ENCODE measurements at regions not wholly inside any gene's neighbourhood (a gene's known extent, or its start where the extent isn't known, plus 50 kb on each side); places are given as distances from the start of the nearest gene placed in this dataset.

- Histone ChIP-seq H2AFZ (no peak overlapping the region), H3K79me2 (no peaks in the 10 kb centered on the region), H3K9me2 (replicated peaks; ENCODE audit: insufficient read depth) (no peaks in the 10 kb centered on the region), H3K27ac (no peak overlapping the region), H3K9me3 (ENCODE audit: low read depth) (no peaks in the 10 kb centered on the region), H3K4me1 (ENCODE audit: insufficient read depth) (no peaks in the 10 kb centered on the region), H4K20me1 (ENCODE audit: insufficient read depth, poor library complexity, severe bottlenecking) (no peaks in the 10 kb centered on the region), H3K36me3 (replicated peaks; ENCODE audit: insufficient read depth, low read depth) (no peaks in the 10 kb centered on the region), H3K4me3 (no peak overlapping the region), H3K4me2 (no peak overlapping the region), H3K27me3 (no peaks in the 10 kb centered on the region)
- TF ChIP-seq, protein P1, sequence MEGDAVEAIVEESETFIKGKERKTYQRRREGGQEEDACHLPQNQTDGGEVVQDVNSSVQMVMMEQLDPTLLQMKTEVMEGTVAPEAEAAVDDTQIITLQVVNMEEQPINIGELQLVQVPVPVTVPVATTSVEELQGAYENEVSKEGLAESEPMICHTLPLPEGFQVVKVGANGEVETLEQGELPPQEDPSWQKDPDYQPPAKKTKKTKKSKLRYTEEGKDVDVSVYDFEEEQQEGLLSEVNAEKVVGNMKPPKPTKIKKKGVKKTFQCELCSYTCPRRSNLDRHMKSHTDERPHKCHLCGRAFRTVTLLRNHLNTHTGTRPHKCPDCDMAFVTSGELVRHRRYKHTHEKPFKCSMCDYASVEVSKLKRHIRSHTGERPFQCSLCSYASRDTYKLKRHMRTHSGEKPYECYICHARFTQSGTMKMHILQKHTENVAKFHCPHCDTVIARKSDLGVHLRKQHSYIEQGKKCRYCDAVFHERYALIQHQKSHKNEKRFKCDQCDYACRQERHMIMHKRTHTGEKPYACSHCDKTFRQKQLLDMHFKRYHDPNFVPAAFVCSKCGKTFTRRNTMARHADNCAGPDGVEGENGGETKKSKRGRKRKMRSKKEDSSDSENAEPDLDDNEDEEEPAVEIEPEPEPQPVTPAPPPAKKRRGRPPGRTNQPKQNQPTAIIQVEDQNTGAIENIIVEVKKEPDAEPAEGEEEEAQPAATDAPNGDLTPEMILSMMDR (IDR thresholded peaks at IDR 0.05; ENCODE audit: poor library complexity), result no peak
- TF ChIP-seq EZH2phosphoT487 (IDR thresholded peaks at IDR 0.05; ENCODE audit: low read depth, severe bottlenecking, unreplicated experiment), result no peak
- TF ChIP-seq EZH2 (IDR thresholded peaks at IDR 0.05; ENCODE audit: borderline replicate concordance), result no peak
- DNase-seq (ENCODE audit: low spot score), result no peak
- 84% methylated on average over 1 of the region's 1 CpG for WGBS (ENCODE audit: low lambda C conversion rate, missing lambda C conversion rate)
These were observed 537.3 kb upstream of the RPS6KA3 start for GRCh38 chrX:20803971-20804370.

DNA sequence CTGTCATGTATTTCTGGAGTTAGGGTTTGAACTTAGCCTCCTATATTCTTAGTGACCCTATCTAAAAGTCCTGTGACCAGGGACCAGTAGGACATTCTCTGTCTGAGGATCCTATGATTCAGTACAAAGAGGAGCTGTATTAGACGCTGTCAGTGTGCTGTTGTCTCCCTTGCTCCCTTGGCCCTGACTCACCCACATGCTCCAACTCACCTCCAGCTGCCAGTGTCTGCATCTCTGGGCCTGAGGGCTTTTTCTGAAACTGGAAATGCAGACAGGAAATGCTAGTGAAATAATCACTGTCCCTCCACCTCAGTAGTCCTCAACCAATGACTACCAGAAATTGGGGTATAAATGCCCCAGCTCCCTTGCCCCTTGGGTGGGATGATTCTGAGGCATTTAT lies 535.3 kb upstream of the RPS6KA3 start:
- Histone ChIP-seq H3K36me3 (replicated peaks; ENCODE audit: insufficient read depth, low read depth) (no peaks in the 10 kb centered on the region), H3K4me1 (ENCODE audit: insufficient read depth) (no peaks in the 10 kb centered on the region), H3K79me2 (no peaks in the 10 kb centered on the region), H3K4me3 (no peak overlapping the region), H3K9me2 (replicated peaks; ENCODE audit: insufficient read depth) (no peaks in the 10 kb centered on the region), H3K9me3 (ENCODE audit: low read depth) (peaks cover 3% of the 10 kb centered on the region), H3K27me3 (no peaks in the 10 kb centered on the region), H3K4me2 (no peak overlapping the region), H2AFZ (no peak overlapping the region), H3K27ac (no peak overlapping the region), H4K20me1 (ENCODE audit: insufficient read depth, poor library complexity, severe bottlenecking) (no peaks in the 10 kb centered on the region)
- no peak for DNase-seq (ENCODE audit: low spot score)
- WGBS (ENCODE audit: low lambda C conversion rate, missing lambda C conversion rate), result 59% methylated on average over 1 of the region's 1 CpG
- TF ChIP-seq EZH2phosphoT487 (IDR thresholded peaks at IDR 0.05; ENCODE audit: low read depth, severe bottlenecking, unreplicated experiment), result no peak
- TF ChIP-seq, protein P1 (IDR thresholded peaks at IDR 0.05; ENCODE audit: poor library complexity), result no peak
- TF ChIP-seq EZH2 (IDR thresholded peaks at IDR 0.05; ENCODE audit: borderline replicate concordance), result no peak

GRCh38 chrX:20796450-20796849 lies 529.7 kb upstream of the RPS6KA3 start:
- no peaks in the 10 kb centered on the region for H4K20me1 ChIP-seq (ENCODE audit: insufficient read depth, poor library complexity, severe bottlenecking)
- no peak overlapping the region for H3K4me2 ChIP-seq
- no peaks in the 10 kb centered on the region for H3K9me2 ChIP-seq (replicated peaks; ENCODE audit: insufficient read depth)
- TF ChIP-seq, protein P1 (IDR thresholded peaks at IDR 0.05; ENCODE audit: poor library complexity), result no peak
- no peak for TF ChIP-seq EZH2 (IDR thresholded peaks at IDR 0.05; ENCODE audit: borderline replicate concordance)
- no peak for TF ChIP-seq EZH2phosphoT487 (IDR thresholded peaks at IDR 0.05; ENCODE audit: low read depth, severe bottlenecking, unreplicated experiment)
- H3K27me3 ChIP-seq, result no peaks in the 10 kb centered on the region
- no peak overlapping the region for H3K4me3 ChIP-seq
- no peaks in the 10 kb centered on the region for H3K36me3 ChIP-seq (replicated peaks; ENCODE audit: insufficient read depth, low read depth)
- 83% methylated on average over 2 of the region's 2 CpGs for WGBS (ENCODE audit: low lambda C conversion rate, missing lambda C conversion rate)
- H3K4me1 ChIP-seq (ENCODE audit: insufficient read depth), result no peaks in the 10 kb centered on the region
- H2AFZ ChIP-seq, result no peak overlapping the region
- H3K27ac ChIP-seq, result no peak overlapping the region
- DNase-seq (ENCODE audit: low spot score), result no peak
- peaks cover 3% of the 10 kb centered on the region for H3K9me3 ChIP-seq (ENCODE audit: low read depth)
- no peaks in the 10 kb centered on the region for H3K79me2 ChIP-seq

- Histone ChIP-seq H3K36me3 (replicated peaks; ENCODE audit: insufficient read depth, low read depth) (no peaks in the 10 kb centered on the region), H3K27ac (peak overlapping the region; percentile 48), H2AFZ (no peak overlapping the region), H3K9me2 (replicated peaks; ENCODE audit: insufficient read depth) (no peaks in the 10 kb centered on the region), H3K4me2 (no peak overlapping the region), H3K4me1 (ENCODE audit: insufficient read depth) (no peaks in the 10 kb centered on the region), H3K9me3 (ENCODE audit: low read depth) (no peaks in the 10 kb centered on the region), H3K79me2 (no peaks in the 10 kb centered on the region), H3K27me3 (no peaks in the 10 kb centered on the region), H4K20me1 (ENCODE audit: insufficient read depth, poor library complexity, severe bottlenecking) (no peaks in the 10 kb centered on the region), H3K4me3 (no peak overlapping the region)
- DNase-seq (ENCODE audit: low spot score), result peak; percentile 24
- WGBS (ENCODE audit: low lambda C conversion rate, missing lambda C conversion rate), result 58% methylated on average over 3 of the region's 3 CpGs
- TF ChIP-seq, protein P1 (IDR thresholded peaks at IDR 0.05; ENCODE audit: poor library complexity), result no peak
- TF ChIP-seq EZH2phosphoT487 (IDR thresholded peaks at IDR 0.05; ENCODE audit: low read depth, severe bottlenecking, unreplicated experiment) (no peak), EZH2 (IDR thresholded peaks at IDR 0.05; ENCODE audit: borderline replicate concordance) (no peak)
These were observed 522.4 kb upstream of the RPS6KA3 start for GRCh38 chrX:20789103-20789502.

All from hepatocyte (in vitro differentiated cells).